ENCODE measurements at regions not wholly inside any gene's neighbourhood (a gene's known extent, or its start where the extent isn't known, plus 50 kb on each side); places are given as distances from the start of the nearest gene placed in this dataset.
A peak's percentile ranks its signal among the peaks of the same experiment; 100 is the strongest.

DNA sequence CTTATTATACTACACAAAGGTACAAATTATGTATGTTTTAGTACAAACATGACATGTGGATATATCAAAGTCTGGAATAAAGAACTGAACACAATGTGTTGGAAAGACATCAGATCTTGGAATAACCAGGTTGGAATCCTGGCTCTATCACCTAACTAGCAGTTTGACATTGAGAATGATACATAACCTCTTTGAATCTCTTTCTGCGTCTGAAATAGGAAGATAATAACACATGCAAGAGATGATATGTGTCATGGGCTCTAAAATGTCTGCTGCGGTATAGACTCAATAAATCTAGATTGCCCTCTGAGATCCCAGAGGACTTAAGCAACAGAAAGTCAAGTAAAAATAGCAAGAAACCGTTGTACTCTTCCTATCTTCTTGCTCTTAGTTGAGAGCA lies 66.8 kb upstream of the CCN2 start:
- TF ChIP-seq CSDC2 (CRISPR knock-in tag; IDR thresholded peaks at IDR 0.05) = no peak
- no peak for TF ChIP-seq TOX (CRISPR knock-in tag; IDR thresholded peaks at IDR 0.05; ENCODE audit: borderline replicate concordance)
- TF ChIP-seq, protein P1, sequence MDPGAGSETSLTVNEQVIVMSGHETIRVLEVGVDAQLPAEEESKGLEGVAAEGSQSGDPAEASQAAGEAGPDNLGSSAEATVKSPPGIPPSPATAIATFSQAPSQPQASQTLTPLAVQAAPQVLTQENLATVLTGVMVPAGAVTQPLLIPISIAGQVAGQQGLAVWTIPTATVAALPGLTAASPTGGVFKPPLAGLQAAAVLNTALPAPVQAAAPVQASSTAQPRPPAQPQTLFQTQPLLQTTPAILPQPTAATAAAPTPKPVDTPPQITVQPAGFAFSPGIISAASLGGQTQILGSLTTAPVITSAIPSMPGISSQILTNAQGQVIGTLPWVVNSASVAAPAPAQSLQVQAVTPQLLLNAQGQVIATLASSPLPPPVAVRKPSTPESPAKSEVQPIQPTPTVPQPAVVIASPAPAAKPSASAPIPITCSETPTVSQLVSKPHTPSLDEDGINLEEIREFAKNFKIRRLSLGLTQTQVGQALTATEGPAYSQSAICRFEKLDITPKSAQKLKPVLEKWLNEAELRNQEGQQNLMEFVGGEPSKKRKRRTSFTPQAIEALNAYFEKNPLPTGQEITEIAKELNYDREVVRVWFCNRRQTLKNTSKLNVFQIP (CRISPR knock-in tag; IDR thresholded peaks at IDR 0.05; ENCODE audit: borderline replicate concordance, low read depth) = no peak
- no peak for TF ChIP-seq ARNTL (CRISPR knock-in tag; IDR thresholded peaks at IDR 0.05; ENCODE audit: borderline replicate concordance, low read depth)
- no peak for TF ChIP-seq SNAI2 (CRISPR knock-in tag; IDR thresholded peaks at IDR 0.05)
- no peak for TF ChIP-seq ZC3H10 (CRISPR knock-in tag; IDR thresholded peaks at IDR 0.05)
- TF ChIP-seq ZNF70 (CRISPR knock-in tag; IDR thresholded peaks at IDR 0.05) = no peak
- no peak for TF ChIP-seq ZNF8 (CRISPR knock-in tag; IDR thresholded peaks at IDR 0.05)
- TF ChIP-seq ESRRG (CRISPR knock-in tag; IDR thresholded peaks at IDR 0.05) = no peak
- TF ChIP-seq, protein P2, sequence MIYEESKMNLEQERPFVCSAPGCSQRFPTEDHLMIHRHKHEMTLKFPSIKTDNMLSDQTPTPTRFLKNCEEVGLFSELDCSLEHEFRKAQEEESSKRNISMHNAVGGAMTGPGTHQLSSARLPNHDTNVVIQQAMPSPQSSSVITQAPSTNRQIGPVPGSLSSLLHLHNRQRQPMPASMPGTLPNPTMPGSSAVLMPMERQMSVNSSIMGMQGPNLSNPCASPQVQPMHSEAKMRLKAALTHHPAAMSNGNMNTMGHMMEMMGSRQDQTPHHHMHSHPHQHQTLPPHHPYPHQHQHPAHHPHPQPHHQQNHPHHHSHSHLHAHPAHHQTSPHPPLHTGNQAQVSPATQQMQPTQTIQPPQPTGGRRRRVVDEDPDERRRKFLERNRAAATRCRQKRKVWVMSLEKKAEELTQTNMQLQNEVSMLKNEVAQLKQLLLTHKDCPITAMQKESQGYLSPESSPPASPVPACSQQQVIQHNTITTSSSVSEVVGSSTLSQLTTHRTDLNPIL (CRISPR knock-in tag; IDR thresholded peaks at IDR 0.05; ENCODE audit: low read depth) = no peak
- TF ChIP-seq, protein P3, sequence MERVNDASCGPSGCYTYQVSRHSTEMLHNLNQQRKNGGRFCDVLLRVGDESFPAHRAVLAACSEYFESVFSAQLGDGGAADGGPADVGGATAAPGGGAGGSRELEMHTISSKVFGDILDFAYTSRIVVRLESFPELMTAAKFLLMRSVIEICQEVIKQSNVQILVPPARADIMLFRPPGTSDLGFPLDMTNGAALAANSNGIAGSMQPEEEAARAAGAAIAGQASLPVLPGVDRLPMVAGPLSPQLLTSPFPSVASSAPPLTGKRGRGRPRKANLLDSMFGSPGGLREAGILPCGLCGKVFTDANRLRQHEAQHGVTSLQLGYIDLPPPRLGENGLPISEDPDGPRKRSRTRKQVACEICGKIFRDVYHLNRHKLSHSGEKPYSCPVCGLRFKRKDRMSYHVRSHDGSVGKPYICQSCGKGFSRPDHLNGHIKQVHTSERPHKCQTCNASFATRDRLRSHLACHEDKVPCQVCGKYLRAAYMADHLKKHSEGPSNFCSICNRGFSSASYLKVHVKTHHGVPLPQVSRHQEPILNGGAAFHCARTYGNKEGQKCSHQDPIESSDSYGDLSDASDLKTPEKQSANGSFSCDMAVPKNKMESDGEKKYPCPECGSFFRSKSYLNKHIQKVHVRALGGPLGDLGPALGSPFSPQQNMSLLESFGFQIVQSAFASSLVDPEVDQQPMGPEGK (CRISPR knock-in tag; IDR thresholded peaks at IDR 0.05; ENCODE audit: borderline replicate concordance) = no peak
- TF ChIP-seq ZFP30 (CRISPR knock-in tag; IDR thresholded peaks at IDR 0.05) = no peak

DNA sequence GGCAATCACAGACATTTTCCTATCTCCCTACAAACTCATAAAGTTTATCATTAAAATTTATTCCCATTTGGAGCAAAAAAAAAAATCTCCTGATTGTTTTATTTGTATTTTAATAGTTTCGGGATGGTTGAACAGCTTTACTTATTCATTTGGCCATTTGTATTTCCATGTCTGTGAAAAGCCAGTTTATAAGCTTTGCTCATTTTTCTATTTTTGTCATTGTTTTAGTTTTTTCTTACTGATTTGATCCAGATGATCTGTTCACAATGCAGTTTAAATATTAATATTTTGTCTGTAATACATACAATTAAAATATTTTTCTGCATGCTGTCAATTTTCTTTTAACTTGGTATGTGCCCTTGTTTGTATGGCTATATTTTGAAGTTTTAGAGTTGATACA lies 65.2 kb upstream of the CCN2 start:
- no peak for TF ChIP-seq ZNF8 (CRISPR knock-in tag; IDR thresholded peaks at IDR 0.05)
- TF ChIP-seq ZFP30 (CRISPR knock-in tag; IDR thresholded peaks at IDR 0.05) = no peak
- TF ChIP-seq ZFP3 (CRISPR knock-in tag; IDR thresholded peaks at IDR 0.05) = no peak
- no peak for TF ChIP-seq ZNF565 (CRISPR knock-in tag; conservative IDR thresholded peaks at IDR 0.05; ENCODE audit: low read depth)
- no peak for TF ChIP-seq ARNTL (CRISPR knock-in tag; IDR thresholded peaks at IDR 0.05; ENCODE audit: borderline replicate concordance, low read depth)
- no peak for TF ChIP-seq ISL1 (CRISPR knock-in tag; IDR thresholded peaks at IDR 0.05)
- TF ChIP-seq, protein P3 (CRISPR knock-in tag; IDR thresholded peaks at IDR 0.05; ENCODE audit: borderline replicate concordance) = no peak
- ATAC-seq = no peak

More for the DNA sequence above, 66.8 kb upstream of the CCN2 start:
- no peak for ATAC-seq

DNA sequence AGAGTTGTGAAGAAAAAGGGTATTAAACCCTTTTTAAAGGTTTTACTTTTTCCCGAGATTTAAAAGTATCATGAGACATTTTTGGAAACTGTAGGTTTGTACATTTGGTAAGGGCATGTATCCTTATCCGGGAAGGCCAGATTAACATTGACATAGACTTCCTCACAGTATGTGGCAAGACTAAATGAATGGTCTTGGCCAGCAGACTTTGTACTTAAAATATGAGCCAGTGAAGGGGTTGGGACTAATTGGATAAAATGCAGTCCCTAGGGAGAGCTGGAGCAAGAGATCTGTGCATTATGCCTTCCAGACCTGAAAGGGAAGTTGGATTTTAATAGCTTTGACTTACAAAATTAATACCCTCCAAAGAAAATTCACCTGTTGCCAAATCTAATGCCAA lies 60.4 kb upstream of the CCN2 start:
- peak; percentile 54 for ATAC-seq
- TF ChIP-seq RARB (CRISPR knock-in tag; IDR thresholded peaks at IDR 0.05) (no peak), ZNF565 (CRISPR knock-in tag; conservative IDR thresholded peaks at IDR 0.05; ENCODE audit: low read depth) (no peak), TCF4 (CRISPR knock-in tag; IDR thresholded peaks at IDR 0.05; ENCODE audit: borderline replicate concordance) (no peak), ZNF70 (CRISPR knock-in tag; IDR thresholded peaks at IDR 0.05) (no peak), OSR1 (CRISPR knock-in tag; IDR thresholded peaks at IDR 0.05) (no peak), ISL1 (CRISPR knock-in tag; IDR thresholded peaks at IDR 0.05) (no peak), PPARA (CRISPR knock-in tag; IDR thresholded peaks at IDR 0.05; ENCODE audit: borderline replicate concordance) (no peak), GLIS3 (CRISPR knock-in tag; IDR thresholded peaks at IDR 0.05) (no peak), ZC3H10 (CRISPR knock-in tag; IDR thresholded peaks at IDR 0.05) (no peak), TOX (CRISPR knock-in tag; IDR thresholded peaks at IDR 0.05; ENCODE audit: borderline replicate concordance) (no peak), SNAI2 (CRISPR knock-in tag; IDR thresholded peaks at IDR 0.05) (no peak), ARNTL (CRISPR knock-in tag; IDR thresholded peaks at IDR 0.05; ENCODE audit: borderline replicate concordance, low read depth) (no peak), ZNF8 (CRISPR knock-in tag; IDR thresholded peaks at IDR 0.05) (no peak)
- TF ChIP-seq, protein P1 (CRISPR knock-in tag; IDR thresholded peaks at IDR 0.05; ENCODE audit: borderline replicate concordance, low read depth) = no peak
- TF ChIP-seq, protein P4, sequence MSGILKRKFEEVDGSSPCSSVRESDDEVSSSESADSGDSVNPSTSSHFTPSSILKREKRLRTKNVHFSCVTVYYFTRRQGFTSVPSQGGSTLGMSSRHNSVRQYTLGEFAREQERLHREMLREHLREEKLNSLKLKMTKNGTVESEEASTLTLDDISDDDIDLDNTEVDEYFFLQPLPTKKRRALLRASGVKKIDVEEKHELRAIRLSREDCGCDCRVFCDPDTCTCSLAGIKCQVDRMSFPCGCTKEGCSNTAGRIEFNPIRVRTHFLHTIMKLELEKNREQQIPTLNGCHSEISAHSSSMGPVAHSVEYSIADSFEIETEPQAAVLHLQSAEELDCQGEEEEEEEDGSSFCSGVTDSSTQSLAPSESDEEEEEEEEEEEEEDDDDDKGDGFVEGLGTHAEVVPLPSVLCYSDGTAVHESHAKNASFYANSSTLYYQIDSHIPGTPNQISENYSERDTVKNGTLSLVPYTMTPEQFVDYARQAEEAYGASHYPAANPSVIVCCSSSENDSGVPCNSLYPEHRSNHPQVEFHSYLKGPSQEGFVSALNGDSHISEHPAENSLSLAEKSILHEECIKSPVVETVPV (CRISPR knock-in tag; IDR thresholded peaks at IDR 0.05) = no peak

Data from SK-N-SH treated with all-trans-retinoic acid at 6 μM for 48 hours (cell line).